ENCODE measurements at regions not wholly inside any gene's neighbourhood (a gene's known extent, or its start where the extent isn't known, plus 50 kb on each side); places are given as distances from the start of the nearest gene placed in this dataset.

GRCh38 chr3:117566926-117567325 lies 857.3 kb downstream of the TUSC7 start:
- TF ChIP-seq EP300 (IDR thresholded peaks at IDR 0.05; ENCODE audit: borderline replicate concordance in 1 of 2, low read depth in 1 of 2, low read length in 1 of 2) = no peak
- TF ChIP-seq CTCF (IDR thresholded peaks at IDR 0.05) = no peak
- TF ChIP-seq POLR2AphosphoS5 (IDR thresholded peaks at IDR 0.05; ENCODE audit: low read depth, low read length) = no peak
